Hematopoietic multipotent progenitor cell treated with erythropoietin and hydrocortisone succinate and interleukin-3 and kit ligand, for 8 days (in vitro differentiated cells): ENCODE measurements at regions not wholly inside any gene's neighbourhood (a gene's known extent, or its start where the extent isn't known, plus 50 kb on each side); places are given as distances from the start of the nearest gene placed in this dataset.

ENCODE experiments used
- DNase-seq: peaks from one replicate; pipeline ENCODE4 v3.0.0-alpha.2; 2015

GRCh38 chr14:75371297-75371696 is 56.5 kb upstream of the JDP2 start:
- no peak for DNase-seq

GRCh38 chr14:75372260-75372659 is 55.6 kb upstream of the JDP2 start:
- DNase-seq = no peak

GRCh38 chr14:75373133-75373532 is 54.7 kb upstream of the JDP2 start:
- DNase-seq = no peak

DNA sequence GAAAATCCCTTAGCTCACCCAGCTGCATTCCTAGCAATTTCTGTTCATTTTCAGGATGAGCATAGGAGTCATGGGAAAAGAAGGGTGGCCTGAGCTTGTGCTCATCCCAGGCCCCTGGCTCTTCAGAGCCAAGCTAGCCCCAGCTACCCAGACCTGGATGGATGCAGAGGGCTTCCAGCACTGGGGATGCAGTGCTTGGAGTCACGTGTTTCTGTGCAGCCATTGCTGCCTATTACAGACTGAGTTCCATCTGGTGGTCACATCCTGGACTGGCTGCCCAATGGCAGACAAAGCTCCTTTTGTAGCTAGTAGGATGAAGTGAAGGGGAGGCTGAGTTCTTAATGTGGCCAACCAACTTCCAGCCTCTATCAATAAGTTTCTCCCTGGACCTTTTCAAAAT is 54.2 kb upstream of the JDP2 start:
- no peak for DNase-seq

- DNase-seq = no peak
Measured at GRCh38 chr14:75374911-75375310, 52.9 kb upstream of the JDP2 start.

DNA sequence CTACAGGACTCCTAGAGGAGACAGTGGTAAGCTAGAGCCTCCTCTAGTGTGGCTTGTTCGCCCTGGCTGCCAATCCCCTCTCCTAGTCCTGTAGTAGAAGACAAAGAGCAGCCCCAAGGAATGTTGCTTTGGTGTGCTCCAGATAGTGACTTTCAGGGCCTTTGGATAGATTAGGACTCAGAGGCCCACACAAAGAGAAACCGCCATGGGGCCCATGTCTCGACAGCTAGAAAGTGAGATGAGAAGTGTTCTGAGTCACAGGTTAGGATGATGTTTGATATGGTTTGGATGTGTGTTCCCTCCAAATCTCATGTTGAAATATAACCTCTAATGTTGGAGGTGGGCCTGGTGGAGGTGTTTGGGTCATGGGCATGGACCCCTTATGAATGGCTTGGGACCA is 51.8 kb upstream of the JDP2 start:
- DNase-seq = no peak
